ENCODE measurements at regions not wholly inside any gene's neighbourhood (a gene's known extent, or its start where the extent isn't known, plus 50 kb on each side); places are given as distances from the start of the nearest gene placed in this dataset.
A peak's percentile ranks its signal among the peaks of the same experiment; 100 is the strongest.

GRCh38 chr7:47720907-47721244 is 139.0 kb upstream of the TNS3 start:
- Mint-ChIP-seq H3K9me3 (no peaks in the 10 kb centered on the region), H3K27me3 (ENCODE audit: insufficient read depth) (no peaks in the 10 kb centered on the region), H3K4me3 (no peak overlapping the region), H3K36me3 (ENCODE audit: low read depth) (no peaks in the 10 kb centered on the region), H3K4me1 (peaks cover 6% of the 10 kb centered on the region), H3K27ac (no peak overlapping the region)
- no peaks in the 10 kb centered on the region for H3K36me3 ChIP-seq (ENCODE audit: control insufficient read depth, insufficient read depth, low read length)
- 92 to 96% methylated on average over 8 of the region's 8 CpGs for WGBS, 2 experiments (ENCODE audit: insufficient coverage in 1 of 2, insufficient read length in 1 of 2)
- no peaks in the 10 kb centered on the region for H3K9me3 ChIP-seq (ENCODE audit: control insufficient read depth, low read length)
- TF ChIP-seq CTCF (conservative IDR thresholded peaks at IDR 0.05): no peak
- no peak overlapping the region for H3K27ac ChIP-seq (ENCODE audit: low read depth, low read length)
- no peaks in the 10 kb centered on the region for H3K27me3 ChIP-seq (ENCODE audit: control insufficient read depth, insufficient read depth, low read length, poor library complexity, severe bottlenecking)
- H3K4me1 ChIP-seq (ENCODE audit: control insufficient read depth, insufficient read depth, low read length): peaks cover 3% of the 10 kb centered on the region
- no peak overlapping the region for H3K9ac ChIP-seq (ENCODE audit: extremely low read depth, low read length, poor library complexity, severe bottlenecking)
- DNase-seq: no peak
- H3K4me3 ChIP-seq (ENCODE audit: low read length): no peak overlapping the region

GRCh38 chr7:47720141-47720906 is 138.4 kb upstream of the TNS3 start:
- WGBS, 2 experiments (ENCODE audit: insufficient coverage in 1 of 2, insufficient read length in 1 of 2): 76 to 81% methylated on average over 6 to 12 of the region's 12 CpGs
- Histone ChIP-seq H3K27ac (ENCODE audit: low read depth, low read length) (peak overlapping the region; percentile 44), H3K27me3 (ENCODE audit: control insufficient read depth, insufficient read depth, low read length, poor library complexity, severe bottlenecking) (no peaks in the 10 kb centered on the region), H3K9me3 (ENCODE audit: control insufficient read depth, low read length) (no peaks in the 10 kb centered on the region), H3K36me3 (ENCODE audit: control insufficient read depth, insufficient read depth, low read length) (no peaks in the 10 kb centered on the region), H3K9ac (ENCODE audit: extremely low read depth, low read length, poor library complexity, severe bottlenecking) (no peak overlapping the region), H3K4me1 (ENCODE audit: control insufficient read depth, insufficient read depth, low read length) (peaks cover 3% of the 10 kb centered on the region), H3K4me3 (ENCODE audit: low read length) (no peak overlapping the region)
- no peak for TF ChIP-seq CTCF (conservative IDR thresholded peaks at IDR 0.05)
- no peaks in the 10 kb centered on the region for H3K36me3 Mint-ChIP-seq (ENCODE audit: low read depth)
- peaks cover 6% of the 10 kb centered on the region for H3K4me1 Mint-ChIP-seq
- no peak overlapping the region for H3K27ac Mint-ChIP-seq
- no peak for DNase-seq
- H3K27me3 Mint-ChIP-seq (ENCODE audit: insufficient read depth): no peaks in the 10 kb centered on the region
- no peak overlapping the region for H3K4me3 Mint-ChIP-seq
- no peaks in the 10 kb centered on the region for H3K9me3 Mint-ChIP-seq

- WGBS, 2 experiments (ENCODE audit: insufficient coverage in 1 of 2, insufficient read length in 1 of 2): 95 to 96% methylated on average over 6 to 7 of the region's 7 CpGs
- Mint-ChIP-seq H3K9me3 (no peaks in the 10 kb centered on the region), H3K27ac (no peak overlapping the region), H3K4me1 (peaks cover 2% of the 10 kb centered on the region), H3K4me3 (no peak overlapping the region), H3K36me3 (ENCODE audit: low read depth) (no peaks in the 10 kb centered on the region), H3K27me3 (ENCODE audit: insufficient read depth) (no peaks in the 10 kb centered on the region)
- peaks cover 1% of the 10 kb centered on the region for H3K4me1 ChIP-seq (ENCODE audit: control insufficient read depth, insufficient read depth, low read length)
- no peaks in the 10 kb centered on the region for H3K27me3 ChIP-seq (ENCODE audit: control insufficient read depth, insufficient read depth, low read length, poor library complexity, severe bottlenecking)
- H3K27ac ChIP-seq (ENCODE audit: low read depth, low read length): no peak overlapping the region
- H3K9ac ChIP-seq (ENCODE audit: extremely low read depth, low read length, poor library complexity, severe bottlenecking): no peak overlapping the region
- H3K36me3 ChIP-seq (ENCODE audit: control insufficient read depth, insufficient read depth, low read length): no peaks in the 10 kb centered on the region
- TF ChIP-seq CTCF (conservative IDR thresholded peaks at IDR 0.05): no peak
- no peak for DNase-seq
- no peak overlapping the region for H3K4me3 ChIP-seq (ENCODE audit: low read length)
- H3K9me3 ChIP-seq (ENCODE audit: control insufficient read depth, low read length): no peaks in the 10 kb centered on the region
These were observed 137.8 kb upstream of the TNS3 start for GRCh38 chr7:47719675-47720074.

All from endodermal cell (in vitro differentiated cells).